GM23248 (cell line): ENCODE measurements at regions not wholly inside any gene's neighbourhood (a gene's known extent, or its start where the extent isn't known, plus 50 kb on each side); places are given as distances from the start of the nearest gene placed in this dataset.

Source experiments
- DNase-seq: peaks from one replicate; pipeline ENCODE4 v3.0.0-alpha.2; 2015
- H2AFZ ChIP-seq: fragments of 200-600 bp; sonication (generic); 2 replicates; pipeline ENCODE4 v1.6.1; 2016; ENCODE audit warnings: antibody characterized with exemption
- H3F3A ChIP-seq: fragments of 200-600 bp; sonication (generic); 2 replicates; pipeline ENCODE4 v1.6.1; 2016; ENCODE audit warnings: mild to moderate bottlenecking, antibody characterized with exemption, mixed run types; ENCODE audit not compliant: insufficient read depth
- H3K27ac ChIP-seq: fragments of 200-600 bp; sonication (generic); 2 replicates; pipeline ENCODE4 v1.5.1; 2016; ENCODE audit warnings: mild to moderate bottlenecking
- H3K27me3 ChIP-seq: fragments of 200-600 bp; sonication (generic); replicated peaks from 2 replicates; pipeline ENCODE4 v1.6.1; 2016; ENCODE audit warnings: mild to moderate bottlenecking; ENCODE audit not compliant: insufficient read depth
- H3K36me3 ChIP-seq: fragments of 200-600 bp; sonication (generic); 2 replicates; pipeline ENCODE4 v1.6.1; 2016; ENCODE audit warnings: low read depth, mild to moderate bottlenecking
- H3K4me1 ChIP-seq: fragments of 200-600 bp; sonication (generic); 2 replicates; pipeline ENCODE4 v1.6.1; 2016; ENCODE audit warnings: mild to moderate bottlenecking; ENCODE audit not compliant: insufficient read depth
- H3K4me2 ChIP-seq: fragments of 200-600 bp; sonication (generic); one replicate; pipeline ENCODE4 v1.6.1; 2016; ENCODE audit warnings: mild to moderate bottlenecking; ENCODE audit not compliant: unreplicated experiment
- H3K4me3 ChIP-seq: fragments of 200-600 bp; sonication (generic); 2 replicates; pipeline ENCODE4 v1.5.1; 2016; ENCODE audit warnings: mild to moderate bottlenecking
- H3K79me2 ChIP-seq: fragments of 200-600 bp; sonication (generic); 2 replicates; pipeline ENCODE4 v1.6.1; 2016; ENCODE audit warnings: mild to moderate bottlenecking; ENCODE audit not compliant: insufficient read depth
- H3K9ac ChIP-seq: fragments of 200-600 bp; sonication (generic); 2 replicates; pipeline ENCODE4 v1.6.1; 2016; ENCODE audit warnings: mild to moderate bottlenecking
- H3K9me2 ChIP-seq: fragments of 200-600 bp; sonication (generic); 2 replicates; pipeline ENCODE4 v1.6.1; 2016; ENCODE audit warnings: mixed run types, mild to moderate bottlenecking, moderate library complexity; ENCODE audit not compliant: insufficient read depth
- H3K9me3 ChIP-seq: fragments of 200-600 bp; sonication (generic); one replicate; pipeline ENCODE4 v1.6.1; 2017; ENCODE audit warnings: low read depth
- H4K20me1 ChIP-seq: fragments of 200-600 bp; sonication (generic); 2 replicates; pipeline ENCODE4 v1.6.0; 2016; ENCODE audit not compliant: insufficient read depth
- EZH2 ChIP-seq: fragments of 200-600 bp; sonication (generic); IDR thresholded peaks from 2 replicates; pipeline ENCODE4 v1.6.1; 2018; ENCODE audit warnings: antibody characterized with exemption, mild to moderate bottlenecking; ENCODE audit not compliant: insufficient read depth, poor library complexity, severe bottlenecking
- EZH2phosphoT487 ChIP-seq: fragments of 200-600 bp; sonication (generic); IDR thresholded peaks from 2 replicates; pipeline ENCODE4 v1.6.1; 2018; ENCODE audit warnings: antibody characterized with exemption, moderate library complexity, mild to moderate bottlenecking, low read depth; ENCODE audit not compliant: insufficient read depth
- WGBS, 2 experiments: methylation state at CpG; one replicate each; pipeline ENCODE4 v1.1.6; 2015 to 2017; ENCODE audit warnings: low lambda C conversion rate in 2 of 2, low coverage in 1 of 2; ENCODE audit errors: missing lambda C conversion rate in 2 of 2; 5-methylcytosine and 5-hydroxymethylcytosine counted together
- in situ Hi-C: fragments of 300-500 bp; cut with MboI; formaldehyde crosslinking; loops from 2 replicates; pipeline ENCODE4 v1.15.0; 2020

GRCh38 chr4:58767598-58767997 is 1657.4 kb upstream of the IGFBP7 start:
- in situ Hi-C loops, result no loop called here
- H3K79me2 ChIP-seq, result no peaks in the 10 kb centered on the region

GRCh38 chr4:58766763-58767162 is 1656.6 kb upstream of the IGFBP7 start:
- TF ChIP-seq EZH2phosphoT487, result no peak
- TF ChIP-seq EZH2, result no peak
- in situ Hi-C loops, result no loop called here
- Histone ChIP-seq H3K27me3 (no peaks in the 10 kb centered on the region), H3K27ac (no peak overlapping the region), H3K9ac (no peak overlapping the region), H4K20me1 (no peaks in the 10 kb centered on the region), H3K79me2 (no peaks in the 10 kb centered on the region), H3K4me3 (no peak overlapping the region), H3K9me2 (no peaks in the 10 kb centered on the region), H3K9me3 (no peaks in the 10 kb centered on the region), H3F3A (no peaks in the 10 kb centered on the region), H3K4me1 (no peaks in the 10 kb centered on the region), H2AFZ (no peak overlapping the region), H3K4me2 (no peak overlapping the region), H3K36me3 (no peaks in the 10 kb centered on the region)
- 14 to 15% methylated on average over 2 of the region's 2 CpGs for WGBS, 2 experiments
- no peak for DNase-seq

More at GRCh38 chr4:58767598-58767997, 1657.4 kb upstream of the IGFBP7 start:
- H3K9me2 ChIP-seq, result no peaks in the 10 kb centered on the region
- no peaks in the 10 kb centered on the region for H3K9me3 ChIP-seq
- no peak for TF ChIP-seq EZH2phosphoT487
- no peak overlapping the region for H3K4me3 ChIP-seq
- H3K9ac ChIP-seq, result no peak overlapping the region
- H3F3A ChIP-seq, result no peaks in the 10 kb centered on the region
- H3K4me1 ChIP-seq, result no peaks in the 10 kb centered on the region
- H3K27me3 ChIP-seq, result no peaks in the 10 kb centered on the region
- no peak overlapping the region for H3K4me2 ChIP-seq
- H3K36me3 ChIP-seq, result no peaks in the 10 kb centered on the region
- H4K20me1 ChIP-seq, result no peaks in the 10 kb centered on the region
- DNase-seq, result no peak
- WGBS, 2 experiments, result 0 to 4% methylated on average over 1 of the region's 1 CpG
- no peak overlapping the region for H2AFZ ChIP-seq
- H3K27ac ChIP-seq, result no peak overlapping the region

- Histone ChIP-seq H3K9ac (no peak overlapping the region), H3F3A (no peaks in the 10 kb centered on the region), H3K4me2 (no peak overlapping the region), H3K4me1 (no peaks in the 10 kb centered on the region), H3K9me2 (no peaks in the 10 kb centered on the region), H3K79me2 (no peaks in the 10 kb centered on the region), H4K20me1 (no peaks in the 10 kb centered on the region), H3K36me3 (no peaks in the 10 kb centered on the region), H2AFZ (no peak overlapping the region), H3K9me3 (no peaks in the 10 kb centered on the region), H3K27me3 (no peaks in the 10 kb centered on the region), H3K27ac (no peak overlapping the region), H3K4me3 (no peak overlapping the region)
- WGBS, 2 experiments, result 59 to 65% methylated on average over 2 of the region's 2 CpGs
- in situ Hi-C loops, result no loop called here
- no peak for TF ChIP-seq EZH2phosphoT487
- TF ChIP-seq EZH2, result no peak
- DNase-seq, result no peak
Measured at GRCh38 chr4:58761563-58761962, 1651.4 kb upstream of the IGFBP7 start.

GRCh38 chr4:58760737-58761136 is 1650.6 kb upstream of the IGFBP7 start:
- no peaks in the 10 kb centered on the region for H3K27me3 ChIP-seq
- no peaks in the 10 kb centered on the region for H3K9me2 ChIP-seq
- no peaks in the 10 kb centered on the region for H4K20me1 ChIP-seq
- in situ Hi-C loops, result no loop called here
- no peaks in the 10 kb centered on the region for H3F3A ChIP-seq
- H3K79me2 ChIP-seq, result no peaks in the 10 kb centered on the region
- TF ChIP-seq EZH2 (no peak), EZH2phosphoT487 (no peak)
- no peak for DNase-seq
- no peak overlapping the region for H3K27ac ChIP-seq
- no peaks in the 10 kb centered on the region for H3K4me1 ChIP-seq
- H3K4me2 ChIP-seq, result no peak overlapping the region
- H2AFZ ChIP-seq, result no peak overlapping the region
- H3K4me3 ChIP-seq, result no peak overlapping the region
- H3K9ac ChIP-seq, result no peak overlapping the region
- H3K9me3 ChIP-seq, result no peaks in the 10 kb centered on the region
- no peaks in the 10 kb centered on the region for H3K36me3 ChIP-seq

- H3F3A ChIP-seq, result no peaks in the 10 kb centered on the region
- WGBS, 2 experiments, result 0 to 4% methylated on average over 1 of the region's 1 CpG
Measured at GRCh38 chr4:58760100-58760499, 1649.9 kb upstream of the IGFBP7 start.

More at GRCh38 chr4:58760100-58760499, 1649.9 kb upstream of the IGFBP7 start:
- TF ChIP-seq EZH2phosphoT487 (no peak), EZH2 (no peak)
- Histone ChIP-seq H4K20me1 (no peaks in the 10 kb centered on the region), H3K4me3 (no peak overlapping the region), H3K9me3 (no peaks in the 10 kb centered on the region), H3K4me2 (no peak overlapping the region), H3K9ac (no peak overlapping the region), H3K27me3 (no peaks in the 10 kb centered on the region), H2AFZ (no peak overlapping the region), H3K9me2 (no peaks in the 10 kb centered on the region), H3K27ac (no peak overlapping the region), H3K36me3 (no peaks in the 10 kb centered on the region), H3K79me2 (no peaks in the 10 kb centered on the region), H3K4me1 (no peaks in the 10 kb centered on the region)
- no peak for DNase-seq
- in situ Hi-C loops, result no loop called here
